NCI-H510A (cell line): ENCODE measurements at regions not wholly inside any gene's neighbourhood (a gene's known extent, or its start where the extent isn't known, plus 50 kb on each side); places are given as distances from the start of the nearest gene placed in this dataset.

Source experiments
- DNase-seq: peaks from one replicate; lab custom pipeline; 2025; lab: John Stamatoyannopoulos, UW

- no peak for DNase-seq
These were observed 59.8 kb downstream of the MRM1 start for GRCh38 chr17:36661047-36661666.

- no peak for DNase-seq
These were observed 60.3 kb downstream of the MRM1 start for GRCh38 chr17:36661688-36662087.

DNA sequence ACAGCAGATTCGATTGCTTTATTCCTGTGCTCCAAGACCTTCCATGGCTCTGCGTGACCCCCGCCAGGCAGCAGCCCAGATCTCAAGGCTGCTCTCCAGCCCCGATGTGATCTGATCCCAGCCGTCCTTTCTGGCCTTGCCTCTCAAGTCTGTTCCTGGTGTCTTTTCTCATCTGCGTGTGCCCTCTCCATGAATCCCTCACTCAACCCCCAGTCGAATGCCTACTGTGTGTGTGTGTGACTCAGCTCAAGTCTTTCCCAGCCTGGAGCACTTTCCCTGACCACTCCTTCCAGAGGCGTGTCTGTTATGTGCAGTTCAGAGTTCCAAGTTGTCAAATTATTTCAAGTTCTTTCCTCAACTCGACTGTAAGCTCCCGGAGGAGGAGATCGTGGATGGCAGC is 64.0 kb downstream of the MRM1 start:
- DNase-seq = no peak

- no peak for DNase-seq
These were observed 66.5 kb downstream of the MRM1 start for GRCh38 chr17:36667922-36668321.

DNA sequence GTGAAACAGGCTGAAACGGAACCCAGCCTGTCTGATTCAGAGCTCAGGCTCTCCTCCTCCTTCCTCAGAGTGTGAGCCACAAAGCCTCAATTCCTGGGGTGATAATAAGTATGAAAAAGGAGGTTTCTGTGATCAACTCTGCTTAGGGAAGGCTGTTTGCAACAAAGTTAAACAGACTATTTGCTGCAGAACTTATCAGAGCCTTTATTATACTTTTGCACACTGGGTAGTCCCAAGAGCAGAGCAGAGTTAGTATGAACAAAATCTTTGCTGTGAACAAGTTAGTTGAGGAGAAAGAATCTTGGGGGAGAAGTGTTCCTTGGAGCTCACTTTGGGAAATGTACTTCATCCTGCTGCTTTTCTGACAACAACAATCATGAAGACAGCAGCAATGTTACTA is 67.4 kb downstream of the MRM1 start:
- no peak for DNase-seq

DNA sequence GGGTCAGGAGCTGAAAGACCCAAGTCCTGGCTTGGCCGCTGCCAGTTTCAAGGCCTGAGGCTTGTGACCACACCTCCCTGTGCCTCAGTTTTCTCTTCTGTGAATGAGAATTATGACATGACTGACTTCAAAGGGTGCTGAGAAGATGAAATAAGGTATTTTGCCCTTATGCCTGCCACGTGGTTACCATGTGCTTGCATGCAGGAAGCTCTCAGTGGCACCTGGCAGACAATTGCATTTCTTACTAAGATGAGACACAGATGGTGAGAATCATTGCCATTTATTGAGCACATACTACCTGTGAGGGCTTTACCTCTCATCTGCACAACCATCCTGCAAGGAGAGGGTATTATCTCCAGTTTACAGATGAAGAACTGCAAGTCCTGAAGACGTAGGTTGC is 69.8 kb downstream of the MRM1 start:
- no peak for DNase-seq

DNA sequence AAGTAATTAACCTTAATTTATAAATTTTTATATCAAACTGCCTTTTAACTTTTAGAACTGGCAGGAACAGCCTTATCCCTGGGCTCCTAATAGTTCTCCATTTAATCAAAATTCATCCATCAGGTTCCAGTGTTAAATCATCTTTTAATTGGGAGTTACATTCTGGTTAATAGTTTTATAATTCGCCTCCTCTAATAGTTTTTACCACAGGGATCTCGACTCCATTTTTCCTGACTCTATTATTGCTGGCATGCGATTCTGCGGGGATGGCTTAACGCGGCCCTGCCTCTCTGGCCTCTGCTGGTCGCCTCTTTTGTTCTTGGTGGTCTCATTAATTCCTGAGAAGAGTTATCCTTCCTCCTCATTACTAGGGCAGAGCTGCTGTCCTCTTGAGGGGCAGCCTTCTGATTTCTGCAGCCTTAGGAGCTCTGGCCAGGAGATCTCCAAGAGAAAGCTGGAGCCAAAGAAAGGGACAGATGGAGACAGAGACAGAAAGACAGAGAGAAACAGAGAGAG is 71.1 kb downstream of the MRM1 start:
- no peak for DNase-seq

DNA sequence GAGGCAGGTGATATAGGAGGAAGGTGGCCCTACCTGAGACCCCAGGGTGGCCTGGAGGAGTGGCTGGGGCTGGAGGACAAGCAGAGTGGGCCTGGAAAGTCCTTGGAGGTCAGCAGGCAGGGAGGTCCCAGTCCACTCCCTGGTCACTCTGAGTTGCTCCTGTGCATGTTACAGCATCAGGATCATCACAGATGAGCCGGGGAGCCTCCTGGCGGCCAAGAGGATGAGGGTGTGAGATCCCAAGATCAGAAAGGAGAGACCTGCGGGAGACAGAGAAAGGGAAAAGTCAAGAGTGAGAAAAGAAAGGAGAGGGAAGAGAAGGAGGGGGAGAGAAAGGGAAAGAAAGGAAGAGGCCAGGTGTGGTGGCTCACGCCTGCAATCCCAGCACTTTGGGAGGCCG is 71.7 kb downstream of the MRM1 start:
- no peak for DNase-seq

DNA sequence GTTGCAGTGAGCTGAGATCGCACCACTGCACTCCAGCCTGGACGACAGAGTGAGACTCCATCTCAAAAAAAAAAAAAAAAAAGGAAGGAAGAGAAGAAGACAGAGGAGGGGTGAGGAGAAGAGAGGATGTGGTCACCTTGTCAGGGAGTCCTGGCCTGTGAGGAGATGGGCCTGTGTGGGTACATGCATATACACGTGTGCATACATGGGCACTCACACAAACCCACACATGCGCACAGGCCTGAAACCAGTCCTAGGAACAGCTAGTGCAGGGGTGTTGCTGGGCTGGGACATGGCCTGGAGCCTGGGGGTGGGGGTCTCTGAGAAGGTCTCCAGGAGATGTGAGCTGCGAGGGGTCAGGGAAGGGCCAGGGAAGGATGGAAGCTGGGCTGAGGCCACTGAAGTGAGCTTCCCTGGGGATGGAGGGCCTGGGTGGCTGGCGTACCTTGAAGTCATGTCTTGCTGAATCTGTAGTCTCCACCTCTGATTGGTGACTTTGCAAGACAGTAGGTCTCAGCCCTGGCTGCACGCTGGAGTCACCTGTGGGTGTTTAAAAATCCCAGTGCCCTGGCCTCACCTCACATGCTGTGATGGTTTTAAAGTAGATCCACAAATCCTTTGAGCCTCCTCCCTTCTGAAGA is 72.4 kb downstream of the MRM1 start:
- DNase-seq = no peak

- no peak for DNase-seq
These were observed 72.9 kb downstream of the MRM1 start for GRCh38 chr17:36674278-36674650.

DNA sequence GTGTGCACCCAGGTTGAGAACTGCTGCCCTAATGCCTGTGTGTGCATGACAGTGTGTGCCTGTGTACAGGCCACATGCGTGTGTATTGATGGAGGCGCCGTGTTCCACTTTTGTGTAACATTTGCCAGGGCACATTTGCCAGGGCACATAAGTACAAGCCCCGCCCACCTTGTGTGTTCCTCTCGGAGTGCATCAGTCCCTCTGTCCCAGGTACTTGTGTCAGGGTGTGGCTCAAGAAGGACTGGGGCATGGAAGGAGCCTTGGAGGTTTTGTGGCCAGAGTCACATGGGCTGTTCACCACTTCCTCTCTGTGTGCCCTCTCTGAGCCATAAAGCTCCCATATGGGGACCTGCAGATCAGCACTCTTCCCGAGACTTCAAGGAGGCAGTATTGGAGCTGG is 73.9 kb downstream of the MRM1 start:
- DNase-seq = no peak

DNA sequence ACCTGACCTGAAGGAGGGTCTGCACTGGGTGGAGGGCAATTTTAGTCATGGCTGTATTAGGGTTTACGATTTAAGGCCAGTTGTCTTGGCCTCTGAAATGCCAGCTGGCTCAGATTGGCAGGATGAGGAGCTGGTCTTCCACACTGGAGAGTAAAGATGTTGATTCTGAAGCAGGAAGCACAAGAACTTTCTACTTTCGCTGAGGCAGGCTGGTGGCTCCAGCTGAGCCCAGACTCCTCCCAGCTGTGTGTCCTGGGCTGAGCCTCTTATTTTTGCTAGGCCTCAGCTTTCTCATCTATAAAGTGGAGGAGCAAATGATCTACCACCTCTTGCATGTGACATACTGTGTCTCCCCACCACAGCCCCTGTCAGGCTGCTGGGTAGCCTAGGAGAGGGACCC is 74.4 kb downstream of the MRM1 start:
- no peak for DNase-seq

- no peak for DNase-seq
These were observed 78.6 kb downstream of the MRM1 start for GRCh38 chr17:36679815-36680467.

GRCh38 chr17:36680701-36681202 is 79.4 kb downstream of the MRM1 start:
- no peak for DNase-seq

GRCh38 chr17:36682773-36683172 is 81.4 kb downstream of the MRM1 start:
- no peak for DNase-seq

DNA sequence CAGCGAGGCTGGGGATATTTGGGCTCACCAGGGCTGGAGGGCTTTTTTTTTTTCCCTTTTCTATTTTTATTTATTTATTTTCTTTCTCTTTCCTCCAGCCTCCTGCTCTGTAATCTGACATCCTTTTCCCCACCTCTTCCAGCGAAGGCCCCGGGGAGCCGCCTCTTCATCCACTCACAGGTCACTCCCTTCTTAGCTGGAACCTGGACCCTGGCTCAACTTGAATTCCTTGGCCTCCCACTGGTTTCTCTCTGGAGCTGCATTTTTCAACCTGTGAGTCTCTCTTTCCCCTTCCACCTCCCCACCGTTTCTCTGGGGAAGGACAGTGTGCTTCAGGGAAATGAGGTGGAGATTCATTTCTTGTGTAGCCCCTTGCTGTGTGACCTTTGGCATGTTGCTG is 82.0 kb downstream of the MRM1 start:
- DNase-seq = no peak

GRCh38 chr17:36684134-36684533 is 82.8 kb downstream of the MRM1 start:
- DNase-seq = no peak

DNA sequence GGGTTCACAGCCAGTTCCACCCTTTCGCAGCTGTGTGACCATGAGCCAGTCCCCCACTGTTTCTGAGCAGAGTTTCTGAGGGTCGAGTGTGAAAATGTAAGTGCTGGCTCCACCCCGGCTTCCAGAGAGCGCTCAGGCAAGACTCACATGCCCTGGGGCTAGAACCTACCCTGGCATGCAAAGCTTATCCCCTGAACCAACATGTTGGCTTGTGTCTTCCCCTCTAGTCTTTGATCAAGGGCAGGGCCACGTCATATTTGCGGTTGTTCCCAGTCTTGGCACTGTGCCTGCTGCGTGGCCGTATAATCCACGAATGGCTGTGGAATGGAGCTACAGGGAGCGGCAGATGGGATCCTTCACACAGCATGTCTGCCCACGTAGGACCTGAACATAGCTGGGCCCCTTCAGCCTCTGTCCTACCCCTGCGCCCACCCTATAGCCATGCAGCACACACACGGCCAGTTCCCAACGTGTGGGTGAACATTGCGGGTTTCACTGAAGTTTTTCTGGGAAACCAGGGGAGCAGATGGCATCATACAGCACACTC is 84.8 kb downstream of the MRM1 start:
- no peak for DNase-seq

DNA sequence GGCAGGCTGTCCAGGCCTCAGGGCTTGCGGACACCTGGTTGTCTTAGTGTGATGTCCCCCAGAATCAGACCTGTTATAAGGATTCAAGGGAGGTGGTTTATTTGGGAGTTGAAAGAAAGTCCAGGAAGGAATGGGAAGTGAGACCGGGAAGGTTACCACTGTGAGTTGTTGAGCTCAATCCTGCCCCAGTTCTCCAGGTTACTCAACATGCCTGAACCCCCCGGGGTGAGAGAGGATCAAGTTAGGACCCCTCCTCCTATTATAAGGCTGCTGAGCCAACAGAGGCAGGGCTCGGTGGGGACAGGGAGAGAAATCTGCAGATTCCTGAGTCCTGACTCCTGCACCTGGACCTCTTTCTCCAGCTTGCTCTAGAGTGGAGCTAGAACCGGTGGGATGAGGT is 86.4 kb downstream of the MRM1 start:
- no peak for DNase-seq

- DNase-seq = no peak
These were observed 87.8 kb downstream of the MRM1 start for GRCh38 chr17:36689089-36689667.

GRCh38 chr17:36690190-36690589 is 88.8 kb downstream of the MRM1 start:
- no peak for DNase-seq

DNA sequence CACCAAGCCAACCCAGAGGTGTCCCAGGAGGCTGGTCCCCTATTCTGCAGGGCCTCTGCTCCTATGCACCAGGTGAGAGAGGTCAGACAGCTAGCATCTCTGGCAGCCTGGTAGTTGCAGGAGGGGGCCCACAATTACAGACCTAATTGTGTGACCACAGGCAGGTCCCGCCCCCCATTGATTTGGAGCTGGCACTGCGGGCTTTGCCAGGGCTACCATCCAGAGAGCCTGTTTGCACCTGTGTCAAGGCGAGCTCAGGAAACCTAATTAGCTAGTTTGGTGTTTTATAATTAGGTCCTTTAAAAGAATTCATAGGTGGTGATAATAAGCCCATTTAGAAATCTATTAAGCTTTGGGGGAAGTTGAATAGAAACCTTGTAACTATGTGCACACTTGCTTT is 90.2 kb downstream of the MRM1 start:
- DNase-seq = no peak

- DNase-seq = no peak
These were observed 93.7 kb downstream of the MRM1 start for GRCh38 chr17:36695082-36695481.
